Activated CD8-positive, alpha-beta T cell treated with anti-CD3 and anti-CD28 coated beads, Interleukin-2, amount 10 ng/mL, durations not matched to agents 7 days and 5 days (primary cell): ENCODE measurements at regions not wholly inside any gene's neighbourhood (a gene's known extent, or its start where the extent isn't known, plus 50 kb on each side); places are given as distances from the start of the nearest gene placed in this dataset.
"Not testable (repeated sequence)": the region's sequence is repeated elsewhere in the genome, so short reads cannot be mapped to it uniquely, and the experiment has no call there.

Experiments
- ATAC-seq: fragments of 150-1000 bp; cut with Tn5 transposase; one replicate; pipeline ENCODE4 v1.10.0; 2021; ENCODE audit warnings: moderate library complexity
- CTCF ChIA-PET: fragments of 350-600 bp; sonication (Branson Sonifier 250); formaldehyde crosslinking; loops from one replicate; lab custom pipeline; 2021; ENCODE audit warnings: antibody characterized with exemption; lab: Charles Lee
- POLR2A ChIA-PET: fragments of 350-600 bp; sonication (Branson Sonifier 250); formaldehyde crosslinking; loops from one replicate; lab custom pipeline; 2021; ENCODE audit warnings: antibody characterized with exemption; lab: Charles Lee
- DNase-seq: peaks from one replicate; pipeline ENCODE4 v3.0.0-alpha.2; 2020
- H3K27ac Mint-ChIP-seq: one replicate; pipeline ENCODE4 v1.8.0; 2021; ENCODE audit warnings: mild to moderate bottlenecking, mixed read lengths
- H3K27me3 Mint-ChIP-seq: one replicate; pipeline ENCODE4 v1.8.0; 2021; ENCODE audit warnings: low read depth, mixed read lengths
- H3K36me3 Mint-ChIP-seq: one replicate; pipeline ENCODE4 v1.8.0; 2021; ENCODE audit warnings: low read depth, mixed read lengths
- H3K4me1 Mint-ChIP-seq: one replicate; pipeline ENCODE4 v1.8.0; 2021; ENCODE audit warnings: low read depth, mixed read lengths
- H3K4me3 Mint-ChIP-seq: one replicate; pipeline ENCODE4 v1.8.0; 2021; ENCODE audit warnings: mild to moderate bottlenecking, mixed read lengths
- H3K9me3 Mint-ChIP-seq: one replicate; pipeline ENCODE4 v1.8.0; 2022; ENCODE audit warnings: mixed read lengths; ENCODE audit not compliant: insufficient read depth

GRCh38 chr3:90129730-90130129, 1022.3 kb downstream of the EPHA3 start:
- no peaks in the 10 kb centered on the region for H3K27me3 Mint-ChIP-seq
- CTCF ChIA-PET = no interaction called here
- H3K9me3 Mint-ChIP-seq = peaks cover 34% of the 10 kb centered on the region

DNA sequence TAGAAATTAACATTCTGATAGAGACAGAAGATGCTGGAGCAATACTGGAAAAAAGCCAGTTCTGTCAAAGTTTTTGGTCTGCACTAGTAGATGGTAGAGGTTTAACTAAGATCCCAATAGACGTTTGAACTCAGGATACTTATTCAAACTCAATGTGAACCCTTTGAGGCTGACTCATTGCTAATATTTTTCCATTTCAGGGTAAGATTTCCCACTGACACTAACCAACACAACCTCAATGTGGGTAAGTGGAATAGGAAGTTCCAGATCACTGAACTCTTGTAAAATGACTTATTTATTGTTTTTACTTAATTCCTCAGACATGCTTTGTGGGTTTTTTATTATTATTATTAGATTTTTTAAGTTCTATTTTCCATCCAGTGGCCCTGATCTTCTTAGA, 1024.8 kb downstream of the EPHA3 start:
- no peak for ATAC-seq
- H3K4me3 Mint-ChIP-seq = no peak overlapping the region
- CTCF ChIA-PET = no interaction called here
- H3K9me3 Mint-ChIP-seq = peaks cover 23% of the 10 kb centered on the region
- H3K27me3 Mint-ChIP-seq = no peaks in the 10 kb centered on the region
- POLR2A ChIA-PET = no interaction called here
- no peaks in the 10 kb centered on the region for H3K4me1 Mint-ChIP-seq
- no peak overlapping the region for H3K27ac Mint-ChIP-seq
- no peak for DNase-seq
- no peaks in the 10 kb centered on the region for H3K36me3 Mint-ChIP-seq

More at GRCh38 chr3:90129730-90130129, 1022.3 kb downstream of the EPHA3 start:
- Mint-ChIP-seq H3K27ac (no peak overlapping the region), H3K36me3 (no peaks in the 10 kb centered on the region), H3K4me1 (no peaks in the 10 kb centered on the region), H3K4me3 (no peak overlapping the region)
- DNase-seq (no peak), ATAC-seq (no peak)
- POLR2A ChIA-PET = no interaction called here

DNA sequence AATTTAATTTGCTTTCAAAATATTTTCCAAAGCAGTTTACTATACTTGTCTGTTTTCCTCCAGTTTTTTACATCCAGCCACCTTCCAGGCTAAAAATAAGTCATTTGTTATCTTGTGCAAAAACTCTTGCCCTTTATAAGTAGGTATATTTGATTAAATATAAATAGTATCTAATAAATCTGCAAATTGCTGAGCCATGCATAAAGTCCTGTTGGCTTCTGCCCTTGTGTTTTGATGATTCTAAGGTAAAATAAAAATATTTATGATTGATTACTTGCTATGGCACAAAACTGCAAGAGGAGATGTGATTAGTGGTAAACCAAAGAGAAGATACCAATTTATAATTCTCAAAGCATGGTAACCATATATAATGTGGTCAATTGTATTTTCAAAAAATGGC, 1026.7 kb downstream of the EPHA3 start:
- ChIA-PET CTCF (no interaction called here), POLR2A (no interaction called here)
- H3K4me1 Mint-ChIP-seq = no peaks in the 10 kb centered on the region
- H3K4me3 Mint-ChIP-seq = no peak overlapping the region
- no peak for DNase-seq
- ATAC-seq = no peak
- peaks cover 22% of the 10 kb centered on the region for H3K9me3 Mint-ChIP-seq
- H3K27ac Mint-ChIP-seq = no peak overlapping the region
- H3K36me3 Mint-ChIP-seq = no peaks in the 10 kb centered on the region
- H3K27me3 Mint-ChIP-seq = no peaks in the 10 kb centered on the region

GRCh38 chr3:90136456-90137191, 1029.2 kb downstream of the EPHA3 start:
- H3K4me3 Mint-ChIP-seq = no peak overlapping the region
- no peaks in the 10 kb centered on the region for H3K4me1 Mint-ChIP-seq
- POLR2A ChIA-PET = no interaction called here
- no peaks in the 10 kb centered on the region for H3K27me3 Mint-ChIP-seq
- no peaks in the 10 kb centered on the region for H3K36me3 Mint-ChIP-seq
- DNase-seq (no peak), ATAC-seq (no peak)
- H3K9me3 Mint-ChIP-seq = peaks cover 20% of the 10 kb centered on the region
- CTCF ChIA-PET = no interaction called here
- no peak overlapping the region for H3K27ac Mint-ChIP-seq

GRCh38 chr3:90145094-90145860, 1037.9 kb downstream of the EPHA3 start:
- ATAC-seq (no peak), DNase-seq (no peak)
- no peak overlapping the region for H3K4me3 Mint-ChIP-seq
- H3K4me1 Mint-ChIP-seq = no peaks in the 10 kb centered on the region
- ChIA-PET POLR2A (no interaction called here), CTCF (no interaction called here)
- H3K9me3 Mint-ChIP-seq = peaks cover 11% of the 10 kb centered on the region
- H3K27me3 Mint-ChIP-seq = no peaks in the 10 kb centered on the region
- no peak overlapping the region for H3K27ac Mint-ChIP-seq
- no peaks in the 10 kb centered on the region for H3K36me3 Mint-ChIP-seq

DNA sequence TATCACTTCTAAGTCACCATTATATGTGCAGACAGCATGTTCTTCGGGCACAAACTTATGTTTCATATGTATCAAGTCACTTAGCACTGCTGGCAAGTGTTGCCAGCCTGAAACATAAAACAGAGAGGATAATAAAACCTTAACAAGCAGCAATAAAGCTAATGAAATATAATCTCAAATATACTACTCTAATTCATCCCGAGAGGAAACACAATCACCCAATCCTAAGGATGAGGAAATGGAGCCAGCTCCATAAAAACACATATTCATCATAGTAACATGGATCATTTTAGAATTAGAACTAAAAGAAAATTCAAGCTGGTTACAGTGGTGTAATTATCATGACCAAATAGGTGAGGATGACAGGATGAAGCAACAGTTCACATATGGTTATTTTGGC, 1072.7 kb downstream of the EPHA3 start:
- H3K4me1 Mint-ChIP-seq = no peaks in the 10 kb centered on the region
- no peaks in the 10 kb centered on the region for H3K27me3 Mint-ChIP-seq
- DNase-seq (no peak), ATAC-seq (no peak)
- H3K36me3 Mint-ChIP-seq = no peaks in the 10 kb centered on the region
- H3K4me3 Mint-ChIP-seq = no peak overlapping the region
- H3K27ac Mint-ChIP-seq = no peak overlapping the region
- peaks cover 12% of the 10 kb centered on the region for H3K9me3 Mint-ChIP-seq
- POLR2A ChIA-PET = no interaction called here
- CTCF ChIA-PET = no interaction called here

DNA sequence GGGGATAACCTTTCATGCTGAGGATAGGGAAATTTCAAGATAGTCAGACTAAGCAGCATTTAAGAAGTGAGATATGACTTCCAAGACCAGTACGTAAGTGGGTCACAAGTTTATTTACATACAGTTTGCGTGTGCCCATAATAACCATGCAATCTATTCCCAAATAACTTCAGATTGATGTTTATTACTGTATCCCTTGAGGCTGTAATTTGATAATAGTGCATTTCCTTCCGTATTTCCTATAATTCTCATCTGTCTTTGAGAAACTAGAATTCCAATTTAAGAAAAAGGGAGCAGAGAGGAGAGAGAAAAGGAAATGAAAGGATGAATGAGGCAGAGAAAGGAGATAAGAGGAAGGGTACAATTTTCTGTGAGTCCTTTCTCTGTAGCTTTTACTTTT, 1073.1 kb downstream of the EPHA3 start:
- ChIA-PET CTCF (no interaction called here), POLR2A (no interaction called here)
- no peak overlapping the region for H3K27ac Mint-ChIP-seq
- peaks cover 12% of the 10 kb centered on the region for H3K9me3 Mint-ChIP-seq
- no peak for DNase-seq
- H3K4me3 Mint-ChIP-seq = no peak overlapping the region
- no peaks in the 10 kb centered on the region for H3K36me3 Mint-ChIP-seq
- no peaks in the 10 kb centered on the region for H3K4me1 Mint-ChIP-seq
- no peaks in the 10 kb centered on the region for H3K27me3 Mint-ChIP-seq
- no peak for ATAC-seq

GRCh38 chr3:90182291-90182976, 1075.0 kb downstream of the EPHA3 start:
- H3K27ac Mint-ChIP-seq, H3K27me3 Mint-ChIP-seq, H3K4me3 Mint-ChIP-seq, CTCF ChIA-PET, POLR2A ChIA-PET, H3K9me3 Mint-ChIP-seq, H3K36me3 Mint-ChIP-seq, DNase-seq, ATAC-seq, H3K4me1 Mint-ChIP-seq: not testable (repeated sequence)

- H3K4me3 Mint-ChIP-seq = no peak overlapping the region
- H3K36me3 Mint-ChIP-seq = no peaks in the 10 kb centered on the region
- H3K27me3 Mint-ChIP-seq = no peaks in the 10 kb centered on the region
- no peak overlapping the region for H3K27ac Mint-ChIP-seq
- H3K9me3 Mint-ChIP-seq = no peaks in the 10 kb centered on the region
- no peaks in the 10 kb centered on the region for H3K4me1 Mint-ChIP-seq
- DNase-seq (no peak), ATAC-seq (no peak)
- CTCF ChIA-PET = no interaction called here
- POLR2A ChIA-PET = no interaction called here
Observed at GRCh38 chr3:90184861-90185260, 1077.4 kb downstream of the EPHA3 start.

- H3K9me3 Mint-ChIP-seq, CTCF ChIA-PET, H3K4me3 Mint-ChIP-seq: not testable (repeated sequence)
Observed at GRCh38 chr3:90197383-90197782, 1090.0 kb downstream of the EPHA3 start.

DNA sequence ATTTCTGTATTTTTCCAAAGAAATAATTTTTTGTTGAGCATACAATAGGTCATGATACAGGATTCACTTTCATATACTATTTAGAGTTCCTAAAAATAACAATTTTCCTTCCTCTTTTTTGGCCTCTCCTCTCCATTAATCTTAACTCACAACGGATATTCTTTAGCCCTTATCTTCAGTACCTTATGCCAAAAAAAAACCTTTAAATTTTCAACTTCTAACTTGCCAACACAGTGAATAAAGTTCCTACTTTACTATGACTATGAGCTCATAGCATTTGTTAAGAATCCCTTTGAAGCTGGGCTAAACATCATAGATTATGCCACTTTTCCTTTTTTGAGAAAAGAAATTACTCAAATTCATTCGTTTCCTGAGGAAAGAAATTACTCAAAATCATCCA, 1095.5 kb downstream of the EPHA3 start:
- ATAC-seq, DNase-seq, H3K36me3 Mint-ChIP-seq, POLR2A ChIA-PET, CTCF ChIA-PET, H3K27me3 Mint-ChIP-seq, H3K4me3 Mint-ChIP-seq, H3K27ac Mint-ChIP-seq, H3K4me1 Mint-ChIP-seq: not testable (repeated sequence)
- H3K9me3 Mint-ChIP-seq = peaks cover 22% of the 10 kb centered on the region

More at GRCh38 chr3:90197383-90197782, 1090.0 kb downstream of the EPHA3 start:
- H3K27me3 Mint-ChIP-seq, ATAC-seq, H3K4me1 Mint-ChIP-seq, H3K27ac Mint-ChIP-seq, DNase-seq, H3K36me3 Mint-ChIP-seq, POLR2A ChIA-PET: not testable (repeated sequence)

DNA sequence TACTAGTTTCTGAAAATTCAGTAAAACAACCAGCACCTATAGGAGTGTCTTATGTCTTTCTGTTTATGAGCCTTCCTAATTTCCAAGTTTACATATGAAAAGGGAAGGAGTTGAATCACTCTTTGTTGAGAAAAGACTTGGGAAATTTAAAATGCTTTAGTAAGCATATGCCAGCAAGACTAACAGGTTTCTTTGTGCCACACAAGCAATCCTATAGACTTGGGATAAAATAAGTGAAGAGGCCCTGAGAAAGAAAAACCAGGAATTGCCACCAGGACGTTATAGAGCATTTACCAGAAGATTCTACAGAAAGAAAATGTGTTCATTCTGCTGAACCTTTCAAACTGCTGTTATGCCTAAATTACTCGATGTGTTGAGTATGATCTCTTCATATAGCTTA, 1099.1 kb downstream of the EPHA3 start:
- CTCF ChIA-PET, H3K27me3 Mint-ChIP-seq, H3K4me1 Mint-ChIP-seq, POLR2A ChIA-PET, H3K36me3 Mint-ChIP-seq, DNase-seq, H3K27ac Mint-ChIP-seq, ATAC-seq, H3K4me3 Mint-ChIP-seq: not testable (repeated sequence)
- peaks cover 31% of the 10 kb centered on the region for H3K9me3 Mint-ChIP-seq
